ENCODE measurements at regions not wholly inside any gene's neighbourhood (a gene's known extent, or its start where the extent isn't known, plus 50 kb on each side); places are given as distances from the start of the nearest gene placed in this dataset.
"Not testable (repeated sequence)": the region's sequence is repeated elsewhere in the genome, so short reads cannot be mapped to it uniquely, and the experiment has no call there.

GRCh38 chrX:121431514-121431913 lies 384.1 kb downstream of the GLUD2 start:
- not testable (repeated sequence) for DNase-seq (ENCODE audit: low read depth in 2 of 2)

- DNase-seq (ENCODE audit: low read depth in 2 of 2): no peak
Measured at GRCh38 chrX:121433289-121433688, 385.9 kb downstream of the GLUD2 start.

GRCh38 chrX:121437666-121438065 lies 390.3 kb downstream of the GLUD2 start:
- DNase-seq (ENCODE audit: low read depth in 2 of 2): not testable (repeated sequence)

GRCh38 chrX:121455890-121456289 lies 408.5 kb downstream of the GLUD2 start:
- no peak for DNase-seq (ENCODE audit: low read depth in 2 of 2)

GRCh38 chrX:121456315-121456714 lies 408.9 kb downstream of the GLUD2 start:
- DNase-seq (ENCODE audit: low read depth in 2 of 2): no peak

GRCh38 chrX:121457096-121457495 lies 409.7 kb downstream of the GLUD2 start:
- no peak for DNase-seq (ENCODE audit: low read depth in 2 of 2)

GRCh38 chrX:121479406-121479805 lies 432.0 kb downstream of the GLUD2 start:
- no peak for DNase-seq (ENCODE audit: low read depth in 2 of 2)

GRCh38 chrX:121496966-121497365 lies 449.6 kb downstream of the GLUD2 start:
- DNase-seq (ENCODE audit: low read depth in 2 of 2): peak; percentile 33 to 38

GRCh38 chrX:121504153-121504552 lies 456.7 kb downstream of the GLUD2 start:
- DNase-seq (ENCODE audit: low read depth in 2 of 2): no peak

- no peak for DNase-seq (ENCODE audit: low read depth in 2 of 2)
Measured at GRCh38 chrX:121546317-121546716, 498.9 kb downstream of the GLUD2 start.

- DNase-seq (ENCODE audit: low read depth in 2 of 2): no peak
Measured at GRCh38 chrX:121558886-121559285, 511.5 kb downstream of the GLUD2 start.

- DNase-seq (ENCODE audit: low read depth in 2 of 2): no peak
Measured at GRCh38 chrX:121562616-121563015, 515.2 kb downstream of the GLUD2 start.

- DNase-seq (ENCODE audit: low read depth in 2 of 2): no peak
Measured at GRCh38 chrX:121569609-121570008, 522.2 kb downstream of the GLUD2 start.

- no peak for DNase-seq (ENCODE audit: low read depth in 2 of 2)
Measured at GRCh38 chrX:121570072-121570841, 522.8 kb downstream of the GLUD2 start.

GRCh38 chrX:121571333-121571732 lies 523.9 kb downstream of the GLUD2 start:
- no peak for DNase-seq (ENCODE audit: low read depth in 2 of 2)

- not testable (repeated sequence) for DNase-seq (ENCODE audit: low read depth in 2 of 2)
Measured at GRCh38 chrX:121574384-121574783, 527.0 kb downstream of the GLUD2 start.

- peak; percentile 3 for DNase-seq (ENCODE audit: low read depth in 2 of 2)
Measured at GRCh38 chrX:121579016-121579760, 531.8 kb downstream of the GLUD2 start.

- no peak for DNase-seq (ENCODE audit: low read depth in 2 of 2)
Measured at GRCh38 chrX:121581885-121582284, 534.5 kb downstream of the GLUD2 start.

- DNase-seq (ENCODE audit: low read depth in 2 of 2): no peak
Measured at GRCh38 chrX:121585626-121586025, 538.2 kb downstream of the GLUD2 start.

- no peak for DNase-seq (ENCODE audit: low read depth in 2 of 2)
Measured at GRCh38 chrX:121592884-121593283, 545.5 kb downstream of the GLUD2 start.

GRCh38 chrX:121598356-121598755 lies 550.9 kb downstream of the GLUD2 start:
- no peak for DNase-seq (ENCODE audit: low read depth in 2 of 2)

- no peak for DNase-seq (ENCODE audit: low read depth in 2 of 2)
Measured at GRCh38 chrX:121635141-121635540, 587.7 kb downstream of the GLUD2 start.

GRCh38 chrX:121639781-121640180 lies 592.4 kb downstream of the GLUD2 start:
- no peak for DNase-seq (ENCODE audit: low read depth in 2 of 2)
